ENCODE measurements at regions not wholly inside any gene's neighbourhood (a gene's known extent, or its start where the extent isn't known, plus 50 kb on each side); places are given as distances from the start of the nearest gene placed in this dataset.

- H3K4me1 ChIP-seq (ENCODE audit: insufficient read depth, poor library complexity, severe bottlenecking), result no peaks in the 10 kb centered on the region
- TF ChIP-seq CTCF (IDR thresholded peaks at IDR 0.05; ENCODE audit: poor library complexity, severe bottlenecking), result no peak
- H3K9me3 ChIP-seq (ENCODE audit: severe bottlenecking), result no peaks in the 10 kb centered on the region
- no peak for DNase-seq (ENCODE audit: low spot score)
- ATAC-seq (ENCODE audit: low read depth), result no peak
- H3K27me3 ChIP-seq (ENCODE audit: insufficient read depth, poor library complexity, severe bottlenecking), result peaks cover 6% of the 10 kb centered on the region
- no peak overlapping the region for H3K4me3 ChIP-seq (ENCODE audit: severe bottlenecking)
- no peaks in the 10 kb centered on the region for H3K36me3 ChIP-seq (ENCODE audit: low read depth)
- no peak overlapping the region for H3K27ac ChIP-seq (ENCODE audit: poor library complexity, severe bottlenecking)
These were observed 383.8 kb upstream of the RPS23 start for GRCh38 chr5:82661933-82662332.

- Histone ChIP-seq H3K4me1 (ENCODE audit: insufficient read depth, poor library complexity, severe bottlenecking) (no peaks in the 10 kb centered on the region), H3K4me3 (ENCODE audit: severe bottlenecking) (no peak overlapping the region), H3K27ac (ENCODE audit: poor library complexity, severe bottlenecking) (no peak overlapping the region), H3K9me3 (ENCODE audit: severe bottlenecking) (no peaks in the 10 kb centered on the region), H3K36me3 (ENCODE audit: low read depth) (no peaks in the 10 kb centered on the region), H3K27me3 (ENCODE audit: insufficient read depth, poor library complexity, severe bottlenecking) (peaks cover 9% of the 10 kb centered on the region)
- no peak for TF ChIP-seq CTCF (IDR thresholded peaks at IDR 0.05; ENCODE audit: poor library complexity, severe bottlenecking)
- no peak for ATAC-seq (ENCODE audit: low read depth)
- no peak for DNase-seq (ENCODE audit: low spot score)
These were observed 383.3 kb upstream of the RPS23 start for GRCh38 chr5:82661462-82661861.

- DNase-seq (ENCODE audit: low spot score) (no peak), ATAC-seq (ENCODE audit: low read depth) (no peak)
- Histone ChIP-seq H3K27ac (ENCODE audit: poor library complexity, severe bottlenecking) (no peak overlapping the region), H3K27me3 (ENCODE audit: insufficient read depth, poor library complexity, severe bottlenecking) (peaks cover 9% of the 10 kb centered on the region), H3K36me3 (ENCODE audit: low read depth) (no peaks in the 10 kb centered on the region), H3K4me3 (ENCODE audit: severe bottlenecking) (no peak overlapping the region), H3K9me3 (ENCODE audit: severe bottlenecking) (no peaks in the 10 kb centered on the region), H3K4me1 (ENCODE audit: insufficient read depth, poor library complexity, severe bottlenecking) (no peaks in the 10 kb centered on the region)
- TF ChIP-seq CTCF (IDR thresholded peaks at IDR 0.05; ENCODE audit: poor library complexity, severe bottlenecking), result no peak
These were observed 381.0 kb upstream of the RPS23 start for GRCh38 chr5:82659115-82659514.

GRCh38 chr5:82657033-82657699 lies 379.0 kb upstream of the RPS23 start:
- peaks cover 17% of the 10 kb centered on the region for H3K27me3 ChIP-seq (ENCODE audit: insufficient read depth, poor library complexity, severe bottlenecking)

More at GRCh38 chr5:82657033-82657699, 379.0 kb upstream of the RPS23 start:
- no peak for ATAC-seq (ENCODE audit: low read depth)
- no peak for TF ChIP-seq CTCF (IDR thresholded peaks at IDR 0.05; ENCODE audit: poor library complexity, severe bottlenecking)
- Histone ChIP-seq H3K4me3 (ENCODE audit: severe bottlenecking) (no peak overlapping the region), H3K36me3 (ENCODE audit: low read depth) (no peaks in the 10 kb centered on the region), H3K9me3 (ENCODE audit: severe bottlenecking) (no peaks in the 10 kb centered on the region), H3K27ac (ENCODE audit: poor library complexity, severe bottlenecking) (no peak overlapping the region), H3K4me1 (ENCODE audit: insufficient read depth, poor library complexity, severe bottlenecking) (no peaks in the 10 kb centered on the region)
- no peak for DNase-seq (ENCODE audit: low spot score)

Data from RWPE2 (cell line).